AML-193 (cell line): ENCODE measurements at regions not wholly inside any gene's neighbourhood (a gene's known extent, or its start where the extent isn't known, plus 50 kb on each side); places are given as distances from the start of the nearest gene placed in this dataset.

Source experiments
- DNase-seq, 2 experiments: peaks; one replicate each; lab custom pipeline; 2025; lab: John Stamatoyannopoulos, UW

- no peak for DNase-seq
Observed at GRCh38 chr12:98217257-98217656, 298.1 kb upstream of the TMPO start.

- DNase-seq, result no peak
Observed at GRCh38 chr12:98220636-98221035, 294.8 kb upstream of the TMPO start.

GRCh38 chr12:98221243-98221808 is 294.1 kb upstream of the TMPO start:
- no peak for DNase-seq

GRCh38 chr12:98222135-98222534 is 293.3 kb upstream of the TMPO start:
- no peak for DNase-seq

GRCh38 chr12:98224584-98225221 is 290.7 kb upstream of the TMPO start:
- no peak for DNase-seq

GRCh38 chr12:98227162-98227561 is 288.2 kb upstream of the TMPO start:
- peak; percentile 40 to 43 for DNase-seq

GRCh38 chr12:98228683-98229539 is 286.5 kb upstream of the TMPO start:
- no peak for DNase-seq

GRCh38 chr12:98229540-98229924 is 285.9 kb upstream of the TMPO start:
- DNase-seq, result no peak

GRCh38 chr12:98232753-98233390 is 282.5 kb upstream of the TMPO start:
- no peak for DNase-seq

GRCh38 chr12:98235301-98235700 is 280.1 kb upstream of the TMPO start:
- no peak for DNase-seq

- no peak for DNase-seq
Observed at GRCh38 chr12:98238515-98239130, 276.8 kb upstream of the TMPO start.

GRCh38 chr12:98243190-98243589 is 272.2 kb upstream of the TMPO start:
- no peak for DNase-seq

- DNase-seq, result no peak
Observed at GRCh38 chr12:98244136-98244535, 271.3 kb upstream of the TMPO start.

- DNase-seq, result no peak
Observed at GRCh38 chr12:98253207-98254037, 262.0 kb upstream of the TMPO start.

- DNase-seq, result no peak
Observed at GRCh38 chr12:98256830-98257229, 258.6 kb upstream of the TMPO start.

GRCh38 chr12:98259693-98260092 is 255.7 kb upstream of the TMPO start:
- DNase-seq, result no peak

- DNase-seq, result no peak
Observed at GRCh38 chr12:98260276-98260675, 255.1 kb upstream of the TMPO start.

- no peak for DNase-seq
Observed at GRCh38 chr12:98262902-98263301, 252.5 kb upstream of the TMPO start.

- DNase-seq, result no peak
Observed at GRCh38 chr12:98274430-98275130, 240.8 kb upstream of the TMPO start.

- DNase-seq, result no peak
Observed at GRCh38 chr12:98275131-98275475, 240.3 kb upstream of the TMPO start.

- DNase-seq, result no peak
Observed at GRCh38 chr12:98280152-98280551, 235.2 kb upstream of the TMPO start.
